Pancreas (tissue), 10 donors: ENCODE measurements at regions not wholly inside any gene's neighbourhood (a gene's known extent, or its start where the extent isn't known, plus 50 kb on each side); places are given as distances from the start of the nearest gene placed in this dataset.

Experiments
- ATAC-seq, 4 donors: fragments of 200-7000 bp; cut with Tn5 transposase; one replicate each; pipeline versions ENCODE4 v1.8.0 to v1.9.1; 2020; ENCODE audit warnings: mild to moderate bottlenecking in 4 of 4, moderate library complexity in 4 of 4
- DNase-seq, 6 donors: peaks; one replicate each; pipeline ENCODE4 v3.0.0-alpha.2; 2020
- FAIRE-seq: peaks from 2 replicates; lab custom pipeline; 2012; peaks lifted over from hg19 to GRCh38; lab: Jason Lieb, UNC
- H3K27ac ChIP-seq, 4 donors: fragments of 200-600 bp; sonication (generic); 1 replicate in 3 of 4; 2 replicates in 1 of 4; pipeline versions ENCODE4 v1.5.0 to v1.8.0; 2020
- H3K27me3 ChIP-seq, 4 donors: fragments of 200-600 bp; one replicate each; pipeline ENCODE4 v1.8.0; 2021
- H3K36me3 ChIP-seq, 3 donors: fragments of 200-600 bp; sonication (generic) in 1 of 3; one replicate each; pipeline versions ENCODE4 v1.5.0 to v1.8.0; 2020 to 2021
- H3K4me1 ChIP-seq, 3 donors: fragments of 200-600 bp; one replicate each; pipeline ENCODE4 v1.8.0; 2021
- H3K4me3 ChIP-seq, 4 donors: fragments of 200-600 bp; sonication (generic) in 2 of 4; one replicate each; pipeline versions ENCODE4 v1.5.0 to v1.8.0; 2020 to 2021
- H3K9me3 ChIP-seq, 4 donors: fragments of 200-600 bp; one replicate each; pipeline ENCODE4 v1.8.0; 2021
- WGBS, 2 donors: extraction: QIAGEN DNeasy Blood & Tissue Kit; methylation state at CpG; one replicate each; pipeline ENCODE4 v1.1.7; 2013; 5-methylcytosine and 5-hydroxymethylcytosine counted together
- intact Hi-C, 3 donors: fragments of 100-400 bp; cut with DNase I; formaldehyde crosslinking; loops; one replicate each; pipeline versions ENCODE4 v1.11.1 to v1.14.2; 2022
- TF ChIP-seq, protein P1 (sequence below), 4 donors: fragments of 200-600 bp; sonication (generic) in 3 of 4; IDR thresholded peaks; one replicate each; pipeline versions ENCODE4 v1.5.0 to v1.8.0; 2021; ENCODE audit warnings: antibody characterized with exemption in 4 of 4
- donor health status: healthy with polysubstance abuse.
- donor health status: DM: no; HTN: no; CAD: no; lungs with moderate emphysema.
- donor health status: DM: no; HTN: no; CAD: no.
- donor health status: control.
- donor health status: control.
- donor health status: Bipolar disorder and iron deficiency.
- donor health status: DM: yes; HTN: yes; CAD: no.
- donor health status: DM: no; HTN: no; CAD: no.
- donor health status: DM: no; HTN: no; CAD: no.
- donor health status: DM: yes; HTN: yes; CAD: no.

DNA sequence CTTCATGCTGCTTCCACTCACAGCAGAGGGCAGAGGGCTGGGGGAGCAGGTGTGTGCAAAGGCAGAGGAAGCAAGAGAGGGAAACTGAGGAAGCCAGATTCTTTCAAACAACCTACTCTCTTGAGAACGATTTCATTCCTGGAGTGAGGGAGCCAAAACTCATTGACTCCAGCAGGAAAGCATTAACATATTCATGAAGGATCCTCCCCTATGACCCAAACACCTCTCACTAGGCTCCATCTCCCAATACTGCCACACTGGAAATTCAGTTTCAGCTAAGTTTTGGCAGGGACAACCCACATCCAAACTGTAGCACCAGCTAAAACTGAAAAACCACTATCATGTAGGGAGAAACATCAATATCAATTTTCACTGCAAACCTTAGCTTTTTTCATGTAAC lies 125.1 kb downstream of the OLIG3 start:
- FAIRE-seq: no peak
- WGBS, 2 donors: 36 to 48% methylated on average over 1 of the region's 1 CpG

DNA sequence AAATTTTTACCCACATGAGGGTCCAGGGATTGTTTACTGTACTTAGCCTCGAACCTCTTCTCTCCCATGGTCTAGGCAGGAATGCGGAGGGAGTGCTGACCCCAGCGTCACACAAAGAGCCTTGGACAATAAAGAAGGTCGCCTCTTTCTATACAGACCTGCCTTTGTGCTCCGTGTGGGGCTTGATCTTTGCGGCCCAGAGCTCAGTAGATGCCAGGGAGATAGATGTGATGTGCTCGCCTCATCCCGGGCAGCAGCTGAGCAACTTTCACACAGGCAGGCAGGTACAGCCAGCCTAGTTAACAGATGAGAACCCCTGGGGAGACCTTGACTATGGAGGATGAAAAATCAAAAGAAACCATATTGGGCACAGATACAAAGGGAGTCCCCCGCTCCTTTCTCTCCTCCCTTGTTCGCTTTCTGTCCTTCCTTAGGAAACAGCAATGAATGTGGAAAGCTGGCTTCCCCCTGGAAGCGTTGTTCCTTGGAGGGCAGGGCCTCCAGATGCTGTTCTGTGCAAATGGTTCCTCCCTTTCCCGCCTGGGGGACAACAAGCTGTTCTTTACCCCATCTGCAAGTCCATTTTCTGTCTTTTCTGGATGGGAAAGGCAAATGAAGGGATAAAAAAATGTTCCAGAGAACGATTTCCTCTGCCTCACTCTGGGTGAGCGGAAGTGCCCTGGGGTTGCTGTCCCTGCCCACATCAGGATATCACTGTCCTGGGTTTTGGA lies 128.3 kb downstream of the OLIG3 start:
- no peak for FAIRE-seq
- Histone ChIP-seq H3K4me3 (no peak overlapping the region), H3K9me3 (no peaks in the 10 kb centered on the region), H3K27me3 (no peaks in the 10 kb centered on the region), H3K36me3 (no peaks in the 10 kb centered on the region), H3K4me1 (no peaks in the 10 kb centered on the region), H3K27ac (no peak overlapping the region)
- TF ChIP-seq, protein P1, sequence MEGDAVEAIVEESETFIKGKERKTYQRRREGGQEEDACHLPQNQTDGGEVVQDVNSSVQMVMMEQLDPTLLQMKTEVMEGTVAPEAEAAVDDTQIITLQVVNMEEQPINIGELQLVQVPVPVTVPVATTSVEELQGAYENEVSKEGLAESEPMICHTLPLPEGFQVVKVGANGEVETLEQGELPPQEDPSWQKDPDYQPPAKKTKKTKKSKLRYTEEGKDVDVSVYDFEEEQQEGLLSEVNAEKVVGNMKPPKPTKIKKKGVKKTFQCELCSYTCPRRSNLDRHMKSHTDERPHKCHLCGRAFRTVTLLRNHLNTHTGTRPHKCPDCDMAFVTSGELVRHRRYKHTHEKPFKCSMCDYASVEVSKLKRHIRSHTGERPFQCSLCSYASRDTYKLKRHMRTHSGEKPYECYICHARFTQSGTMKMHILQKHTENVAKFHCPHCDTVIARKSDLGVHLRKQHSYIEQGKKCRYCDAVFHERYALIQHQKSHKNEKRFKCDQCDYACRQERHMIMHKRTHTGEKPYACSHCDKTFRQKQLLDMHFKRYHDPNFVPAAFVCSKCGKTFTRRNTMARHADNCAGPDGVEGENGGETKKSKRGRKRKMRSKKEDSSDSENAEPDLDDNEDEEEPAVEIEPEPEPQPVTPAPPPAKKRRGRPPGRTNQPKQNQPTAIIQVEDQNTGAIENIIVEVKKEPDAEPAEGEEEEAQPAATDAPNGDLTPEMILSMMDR (IDR thresholded peaks at IDR 0.05): no peak
- ATAC-seq: no peak
- DNase-seq: no peak
- WGBS, 2 donors: 75 to 77% methylated on average over 14 of the region's 14 CpGs
- intact Hi-C loops: no loop called here

More for the DNA sequence above, 125.1 kb downstream of the OLIG3 start:
- Histone ChIP-seq H3K4me1 (no peaks in the 10 kb centered on the region), H3K4me3 (no peak overlapping the region), H3K36me3 (no peaks in the 10 kb centered on the region), H3K27ac (no peak overlapping the region), H3K27me3 (no peaks in the 10 kb centered on the region), H3K9me3 (no peaks in the 10 kb centered on the region)
- no peak for DNase-seq
- no peak for ATAC-seq
- intact Hi-C loops: no loop called here
- TF ChIP-seq, protein P1 (IDR thresholded peaks at IDR 0.05): no peak

DNA sequence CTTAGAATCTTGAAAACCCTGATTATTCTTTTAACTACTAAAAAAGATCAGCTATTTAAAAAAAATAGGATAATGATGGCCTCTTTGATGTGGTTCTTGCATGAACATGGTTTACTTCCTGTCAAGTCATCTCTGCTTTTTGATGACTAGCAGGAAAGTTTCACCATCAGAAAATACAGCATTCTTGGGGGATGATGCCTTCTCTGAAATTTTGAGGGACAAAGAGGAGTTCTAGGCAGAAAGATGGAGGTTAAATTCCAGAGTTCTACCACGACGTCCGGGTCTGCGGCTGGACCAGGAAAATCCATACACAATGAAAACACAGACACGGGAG lies 130.4 kb downstream of the OLIG3 start:
- FAIRE-seq: no peak
- TF ChIP-seq, protein P1 (IDR thresholded peaks at IDR 0.05): no peak
- H3K4me3 ChIP-seq: no peak overlapping the region
- no peaks in the 10 kb centered on the region for H3K9me3 ChIP-seq
- intact Hi-C loops: no loop called here
- H3K27me3 ChIP-seq: no peaks in the 10 kb centered on the region
- 85 to 93% methylated on average over 5 of the region's 5 CpGs for WGBS, 2 donors
- no peak for DNase-seq
- ATAC-seq: no peak
- no peaks in the 10 kb centered on the region for H3K4me1 ChIP-seq
- H3K36me3 ChIP-seq: no peaks in the 10 kb centered on the region
- no peak overlapping the region for H3K27ac ChIP-seq

DNA sequence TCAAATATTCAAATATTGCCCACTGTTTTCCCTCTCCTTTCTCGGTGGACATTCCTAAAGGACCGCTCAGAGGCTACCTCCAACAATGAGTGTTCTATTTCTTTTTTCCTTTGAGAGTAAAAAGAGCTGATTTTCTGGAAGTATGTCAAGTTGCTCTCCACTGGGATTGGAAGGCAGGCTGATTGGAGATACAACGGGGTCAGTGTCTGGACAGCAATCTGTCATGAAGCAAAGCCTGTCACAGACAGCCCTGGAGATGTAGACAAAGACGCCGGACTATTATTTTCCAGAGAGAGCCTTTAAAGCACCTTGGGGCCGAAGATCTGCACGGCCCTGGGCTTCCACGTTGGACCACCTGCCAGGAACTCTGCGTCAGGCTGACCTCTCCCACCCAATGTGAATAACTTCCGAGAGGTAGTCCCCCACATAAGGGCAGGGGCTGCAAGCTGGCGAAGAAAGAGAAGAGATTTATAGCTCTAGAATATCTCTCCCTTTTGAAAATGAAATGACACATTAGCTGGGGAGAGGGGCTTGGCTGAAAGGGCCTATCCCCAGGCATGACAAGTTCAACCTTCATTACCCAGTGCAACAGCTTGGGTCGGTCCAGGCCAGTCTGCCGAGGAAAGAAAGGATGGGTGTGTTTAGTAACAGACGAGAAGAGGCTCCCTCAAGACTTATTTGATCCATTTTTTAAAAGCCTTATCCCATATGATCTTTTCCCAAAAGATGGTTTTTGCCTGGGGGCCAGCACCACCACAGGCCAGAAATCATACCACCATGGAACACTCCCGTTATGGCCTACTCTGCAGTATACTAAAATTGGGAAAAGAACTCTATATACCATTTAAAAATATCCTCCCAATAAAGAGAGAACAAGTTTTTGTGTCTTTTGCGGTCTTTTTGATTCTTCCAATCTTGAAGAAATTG lies 131.1 kb downstream of the OLIG3 start:
- 71 to 72% methylated on average over 16 of the region's 16 CpGs for WGBS, 2 donors
- FAIRE-seq: no peak
- intact Hi-C loops: no loop called here

More for the DNA sequence above, 131.1 kb downstream of the OLIG3 start:
- TF ChIP-seq, protein P1 (IDR thresholded peaks at IDR 0.05): no peak
- no peaks in the 10 kb centered on the region for H3K9me3 ChIP-seq
- H3K27ac ChIP-seq: no peak overlapping the region
- no peaks in the 10 kb centered on the region for H3K4me1 ChIP-seq
- ATAC-seq: no peak
- H3K27me3 ChIP-seq: no peaks in the 10 kb centered on the region
- no peak overlapping the region for H3K4me3 ChIP-seq
- DNase-seq: no peak
- H3K36me3 ChIP-seq: no peaks in the 10 kb centered on the region
